HepG2 (cell line): ENCODE measurements at regions not wholly inside any gene's neighbourhood (a gene's known extent, or its start where the extent isn't known, plus 50 kb on each side); places are given as distances from the start of the nearest gene placed in this dataset.

Source experiments
- ATAC-seq: fragments of 200-7000 bp; cut with Tn5 transposase; 3 replicates; pipeline ENCODE4 v1.9.1; 2020; ENCODE audit warnings: mild to moderate bottlenecking, moderate library complexity
- BruUV-seq: library from RNA; stranded (reverse); fragments of 400-500 nt; replicated peaks from 2 replicates; lab custom pipeline; 2021; lab: Mats Ljungman, UMichigan
- CTCF ChIA-PET: fragments of 300-600 bp; formaldehyde crosslinking; extraction: SDS; loops from one replicate; lab custom pipeline; 2021; ENCODE audit warnings: low total read pairs, inconsistent platforms, low intra/inter-chr PET ratio; lab: Yijun Ruan, JAX
- POLR2A ChIA-PET: fragments of 350-600 bp; sonication (Branson Sonifier 250); formaldehyde crosslinking; loops from one replicate; lab custom pipeline; 2020; ENCODE audit warnings: antibody characterized with exemption, inconsistent platforms; lab: Yijun Ruan, JAX
- DNase-seq: peaks from one replicate; pipeline ENCODE4 v3.0.0-alpha.2; 2015; ENCODE audit warnings: low spot score
- FAIRE-seq: peaks from 3 replicates; lab custom pipeline; 2011; peaks lifted over from hg19 to GRCh38; lab: Jason Lieb, UNC
- H2AFZ ChIP-seq: one replicate; pipeline ENCODE4 v1.6.1; 2011; ENCODE audit warnings: low read length, inconsistent platforms
- H3K27ac ChIP-seq: fragments of 300-600 bp; 3 replicates; pipeline ENCODE4 v1.8.0; 2011; ENCODE audit warnings: mixed run types, mild to moderate bottlenecking, mixed read lengths, low read length, inconsistent platforms; ENCODE audit not compliant: insufficient read depth; ENCODE audit errors: extremely low read length
- H3K27me3 ChIP-seq, 2 experiments: fragments of 200-600 bp in 1 of 2; 2 replicates in 1 of 2; 3 replicates in 1 of 2; pipeline versions ENCODE4 v1.6.0 to v1.8.0; 2011; ENCODE audit warnings: low read length in 2 of 2, mild to moderate bottlenecking in 2 of 2, moderate library complexity in 2 of 2, inconsistent platforms in 1 of 2; ENCODE audit not compliant: insufficient read depth in 2 of 2, control insufficient read depth in 1 of 2
- H3K36me3 ChIP-seq, 2 experiments: fragments of 200-600 bp in 1 of 2; replicated peaks in 1 of 2; 2 replicates in 1 of 2; 3 replicates in 1 of 2; pipeline versions ENCODE4 v1.5.1 to v1.8.0; 2011; ENCODE audit warnings: low read length in 2 of 2, inconsistent platforms in 1 of 2; ENCODE audit not compliant: insufficient read depth in 2 of 2, control insufficient read depth in 1 of 2
- H3K4me1 ChIP-seq: 2 replicates; pipeline ENCODE4 v1.5.1; 2012; ENCODE audit warnings: low read length, inconsistent platforms; ENCODE audit not compliant: insufficient read depth
- H3K4me2 ChIP-seq: 2 replicates; pipeline ENCODE4 v1.6.0; 2011; ENCODE audit warnings: low read depth, low read length, inconsistent platforms
- H3K4me3 ChIP-seq, 3 experiments: fragments of 200-600 bp in 1 of 3; sonication (generic), shearing (Covaris generic) in 1 of 3; replicated peaks in 1 of 3; 2 replicates each; pipeline ENCODE4 v1.5.1; 2011 to 2016; ENCODE audit warnings: low read length in 3 of 3, inconsistent platforms in 2 of 3, low read depth in 2 of 3, mild to moderate bottlenecking in 2 of 3, control low read depth in 1 of 3, mixed read lengths in 1 of 3; ENCODE audit not compliant: insufficient read depth in 1 of 3
- H3K79me2 ChIP-seq: one replicate; pipeline ENCODE4 v1.6.1; 2011; ENCODE audit warnings: low read length, inconsistent platforms; ENCODE audit not compliant: insufficient read depth
- H3K9ac ChIP-seq: 2 replicates; pipeline ENCODE4 v1.6.0; 2011; ENCODE audit warnings: mild to moderate bottlenecking, low read depth, low read length, inconsistent platforms; ENCODE audit not compliant: insufficient read depth
- H3K9me3 ChIP-seq: 2 replicates; pipeline ENCODE4 v1.5.1; 2012; ENCODE audit warnings: mild to moderate bottlenecking, low read length
- H4K20me1 ChIP-seq: 2 replicates; pipeline ENCODE4 v1.6.0; 2011; ENCODE audit warnings: inconsistent platforms, mild to moderate bottlenecking, low read length, moderate library complexity; ENCODE audit not compliant: insufficient read depth
- JARID2 ChIP-seq: sonication (generic); formaldehyde crosslinking; IDR thresholded peaks from 2 replicates; pipeline ENCODE4 v1.8.1; 2023; ENCODE audit warnings: missing genetic modification reagents, inconsistent platforms; ENCODE audit not compliant: insufficient replicate concordance
- MEIS2 ChIP-seq: sonication (generic); formaldehyde crosslinking; IDR thresholded peaks from 2 replicates; pipeline ENCODE4 v1.9.0; 2021; ENCODE audit warnings: mild to moderate bottlenecking, missing genetic modification reagents
- RBM39 ChIP-seq: fragments of 200-400 bp; formaldehyde crosslinking; IDR thresholded peaks from one replicate; pipeline ENCODE4 v1.6.1; 2018; ENCODE audit warnings: antibody characterized with exemption, mild to moderate bottlenecking, low read depth, low read length; ENCODE audit not compliant: poor library complexity, severe bottlenecking
- SMC3 ChIP-seq: IDR thresholded peaks from 2 replicates; pipeline ENCODE4 v1.6.1; 2011; ENCODE audit warnings: low read length, improper control_type of control experiment
- ZFP1 ChIP-seq: IDR thresholded peaks from 2 replicates; pipeline ENCODE4 v1.6.1; 2016
- ZNF251 ChIP-seq: sonication (generic); formaldehyde crosslinking; IDR thresholded peaks from 2 replicates; pipeline ENCODE4 v1.9.0; 2021; ENCODE audit warnings: mild to moderate bottlenecking, missing genetic modification reagents
- ZNF33A ChIP-seq: sonication (generic); formaldehyde crosslinking; IDR thresholded peaks from 2 replicates; pipeline ENCODE4 v1.5.1; 2020; ENCODE audit warnings: missing genetic modification reagents, mild to moderate bottlenecking, moderate library complexity, borderline replicate concordance
- ZNF34 ChIP-seq: sonication (generic); formaldehyde crosslinking; IDR thresholded peaks from 2 replicates; pipeline ENCODE4 v1.4.0; 2020; ENCODE audit warnings: mild to moderate bottlenecking, missing genetic modification reagents, borderline replicate concordance
- ZNF354B ChIP-seq: sonication (generic); formaldehyde crosslinking; IDR thresholded peaks from 2 replicates; pipeline ENCODE4 v1.8.0; 2022; ENCODE audit warnings: mild to moderate bottlenecking, missing genetic modification reagents
- WGBS: methylation state at CpG from one replicate; pipeline ENCODE4 v1.1.6; 2017; ENCODE audit warnings: low lambda C conversion rate; 5-methylcytosine and 5-hydroxymethylcytosine counted together
- in situ Hi-C: cut with HindIII; loops from 2 replicates; pipeline ENCODE4 v1.10.0; 2017; ENCODE audit warnings: low pct_unique_long_range_greater_than_20kb; ENCODE audit not compliant: extremely low pct_ligation_motif_present
- intact Hi-C: fragments of 100-400 bp; cut with micrococcal nuclease; formaldehyde crosslinking; loops from one replicate; pipeline ENCODE4 v1.10.0; 2022; ENCODE audit not compliant: unreplicated experiment
- TF ChIP-seq, protein P1 (sequence below): sonication (generic); formaldehyde crosslinking; IDR thresholded peaks from 2 replicates; pipeline ENCODE4 v1.9.0; 2021; ENCODE audit warnings: missing genetic modification reagents, borderline replicate concordance
- TF ChIP-seq, protein P2 (sequence below): sonication (generic); formaldehyde crosslinking; IDR thresholded peaks from 2 replicates; pipeline ENCODE4 v1.4.0; 2020; ENCODE audit warnings: missing genetic modification reagents
- TF ChIP-seq, protein P3 (sequence below): sonication (generic); formaldehyde crosslinking; IDR thresholded peaks from 2 replicates; pipeline ENCODE4 v1.5.0; 2020; ENCODE audit warnings: mild to moderate bottlenecking, missing genetic modification reagents
- TF ChIP-seq, protein P4 (sequence below): sonication (generic); formaldehyde crosslinking; IDR thresholded peaks from 2 replicates; pipeline ENCODE4 v1.5.1; 2020; ENCODE audit warnings: mild to moderate bottlenecking, missing genetic modification reagents, borderline replicate concordance
- TF ChIP-seq, protein P5 (sequence below): sonication (generic); formaldehyde crosslinking; IDR thresholded peaks from 2 replicates; pipeline ENCODE4 v1.4.0; 2020; ENCODE audit warnings: missing genetic modification reagents, borderline replicate concordance

DNA sequence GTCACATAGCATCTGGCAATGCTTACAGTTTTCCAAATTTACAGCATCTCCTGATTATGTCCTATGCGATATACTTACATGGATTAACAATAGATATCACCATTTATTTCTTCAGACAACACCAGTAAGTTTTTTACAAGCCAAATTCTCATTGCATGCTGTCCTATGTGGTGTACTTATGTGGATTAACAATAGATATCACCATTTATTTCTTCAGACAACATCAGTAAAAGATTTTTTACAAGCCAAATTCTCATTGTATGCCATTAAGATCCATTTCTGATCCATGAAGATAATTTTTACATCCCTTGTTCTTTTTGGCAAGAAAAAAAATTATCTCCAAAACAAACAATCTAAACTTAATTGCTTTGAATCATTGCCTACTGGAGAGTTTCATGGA is 340.9 kb downstream of the KCNN2 start (continued):
- TF ChIP-seq ZFP1 (no peak), ZNF354B (no peak)
- TF ChIP-seq, protein P1, sequence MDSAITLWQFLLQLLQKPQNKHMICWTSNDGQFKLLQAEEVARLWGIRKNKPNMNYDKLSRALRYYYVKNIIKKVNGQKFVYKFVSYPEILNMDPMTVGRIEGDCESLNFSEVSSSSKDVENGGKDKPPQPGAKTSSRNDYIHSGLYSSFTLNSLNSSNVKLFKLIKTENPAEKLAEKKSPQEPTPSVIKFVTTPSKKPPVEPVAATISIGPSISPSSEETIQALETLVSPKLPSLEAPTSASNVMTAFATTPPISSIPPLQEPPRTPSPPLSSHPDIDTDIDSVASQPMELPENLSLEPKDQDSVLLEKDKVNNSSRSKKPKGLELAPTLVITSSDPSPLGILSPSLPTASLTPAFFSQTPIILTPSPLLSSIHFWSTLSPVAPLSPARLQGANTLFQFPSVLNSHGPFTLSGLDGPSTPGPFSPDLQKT (CRISPR knock-in tag) = no peak

DNA sequence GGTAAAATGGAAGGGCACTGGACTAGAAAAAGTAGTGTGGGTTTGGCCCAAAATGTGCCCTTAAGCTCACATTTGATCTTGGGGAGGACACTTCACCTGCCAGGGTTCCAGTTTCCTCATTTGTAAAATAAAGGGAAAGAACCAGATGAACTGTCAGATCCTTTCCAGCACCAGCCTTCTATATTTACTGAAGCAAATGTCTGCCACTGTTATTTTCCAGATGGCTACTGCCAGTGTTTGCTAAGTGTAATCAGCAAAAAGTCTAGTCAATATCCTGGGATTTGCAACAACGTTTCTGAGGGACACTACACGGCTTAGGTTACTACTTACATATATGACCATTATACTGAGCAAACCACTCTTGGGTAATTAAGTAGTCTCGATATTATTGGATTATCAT is 340.3 kb downstream of the KCNN2 start:
- H3K27me3 ChIP-seq = no peaks in the 10 kb centered on the region
- peaks cover 41% of the 10 kb centered on the region for H3K9me3 ChIP-seq
- no peaks in the 10 kb centered on the region for H3K79me2 ChIP-seq
- H3K4me2 ChIP-seq = no peak overlapping the region
- no peak overlapping the region for H3K9ac ChIP-seq
- H2AFZ ChIP-seq = no peak overlapping the region
- DNase-seq = no peak
- H3K27ac ChIP-seq = no peak overlapping the region
- intact Hi-C loops = no loop called here
- no peaks in the 10 kb centered on the region for H4K20me1 ChIP-seq
- no peaks in the 10 kb centered on the region for H3K36me3 ChIP-seq
- no peaks in the 10 kb centered on the region for H3K4me1 ChIP-seq
- no peak for FAIRE-seq
- WGBS = 2% methylated on average over 3 of the region's 3 CpGs
- in situ Hi-C loops = no loop called here
- H3K4me3 ChIP-seq = no peak overlapping the region
- POLR2A ChIA-PET = no interaction called here
- ATAC-seq = no peak
- CTCF ChIA-PET = no interaction called here
- BruUV-seq = no TSS peak
- TF ChIP-seq, protein P2, sequence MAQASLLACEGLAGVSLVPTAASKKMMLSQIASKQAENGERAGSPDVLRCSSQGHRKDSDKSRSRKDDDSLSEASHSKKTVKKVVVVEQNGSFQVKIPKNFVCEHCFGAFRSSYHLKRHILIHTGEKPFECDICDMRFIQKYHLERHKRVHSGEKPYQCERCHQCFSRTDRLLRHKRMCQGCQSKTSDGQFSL (CRISPR knock-in tag) = no peak
- TF ChIP-seq RBM39 (no peak), MEIS2 (no peak), ZNF34 (CRISPR knock-in tag) (no peak), ZNF251 (CRISPR knock-in tag) (no peak), SMC3 (no peak), JARID2 (CRISPR knock-in tag) (no peak), ZNF33A (CRISPR knock-in tag) (no peak)
- TF ChIP-seq, protein P3, sequence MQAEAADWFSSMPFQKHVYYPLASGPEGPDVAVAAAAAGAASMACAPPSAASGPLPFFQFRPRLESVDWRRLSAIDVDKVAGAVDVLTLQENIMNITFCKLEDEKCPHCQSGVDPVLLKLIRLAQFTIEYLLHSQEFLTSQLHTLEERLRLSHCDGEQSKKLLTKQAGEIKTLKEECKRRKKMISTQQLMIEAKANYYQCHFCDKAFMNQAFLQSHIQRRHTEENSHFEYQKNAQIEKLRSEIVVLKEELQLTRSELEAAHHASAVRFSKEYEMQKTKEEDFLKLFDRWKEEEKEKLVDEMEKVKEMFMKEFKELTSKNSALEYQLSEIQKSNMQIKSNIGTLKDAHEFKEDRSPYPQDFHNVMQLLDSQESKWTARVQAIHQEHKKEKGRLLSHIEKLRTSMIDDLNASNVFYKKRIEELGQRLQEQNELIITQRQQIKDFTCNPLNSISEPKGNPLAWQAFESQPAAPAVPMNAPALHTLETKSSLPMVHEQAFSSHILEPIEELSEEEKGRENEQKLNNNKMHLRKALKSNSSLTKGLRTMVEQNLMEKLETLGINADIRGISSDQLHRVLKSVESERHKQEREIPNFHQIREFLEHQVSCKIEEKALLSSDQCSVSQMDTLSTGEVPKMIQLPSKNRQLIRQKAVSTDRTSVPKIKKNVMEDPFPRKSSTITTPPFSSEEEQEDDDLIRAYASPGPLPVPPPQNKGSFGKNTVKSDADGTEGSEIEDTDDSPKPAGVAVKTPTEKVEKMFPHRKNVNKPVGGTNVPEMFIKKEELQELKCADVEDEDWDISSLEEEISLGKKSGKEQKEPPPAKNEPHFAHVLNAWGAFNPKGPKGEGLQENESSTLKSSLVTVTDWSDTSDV = no peak
- TF ChIP-seq, protein P4, sequence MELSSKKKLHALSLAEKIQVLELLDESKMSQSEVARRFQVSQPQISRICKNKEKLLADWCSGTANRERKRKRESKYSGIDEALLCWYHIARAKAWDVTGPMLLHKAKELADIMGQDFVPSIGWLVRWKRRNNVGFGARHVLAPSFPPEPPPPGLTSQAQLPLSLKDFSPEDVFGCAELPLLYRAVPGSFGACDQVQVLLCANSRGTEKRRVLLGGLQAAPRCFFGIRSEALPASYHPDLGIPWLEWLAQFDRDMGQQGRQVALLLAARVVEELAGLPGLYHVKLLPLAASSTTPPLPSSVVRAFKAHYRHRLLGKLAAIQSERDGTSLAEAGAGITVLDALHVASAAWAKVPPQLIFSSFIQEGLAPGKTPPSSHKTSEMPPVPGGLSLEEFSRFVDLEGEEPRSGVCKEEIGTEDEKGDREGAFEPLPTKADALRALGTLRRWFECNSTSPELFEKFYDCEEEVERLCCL = no peak
- TF ChIP-seq, protein P5, sequence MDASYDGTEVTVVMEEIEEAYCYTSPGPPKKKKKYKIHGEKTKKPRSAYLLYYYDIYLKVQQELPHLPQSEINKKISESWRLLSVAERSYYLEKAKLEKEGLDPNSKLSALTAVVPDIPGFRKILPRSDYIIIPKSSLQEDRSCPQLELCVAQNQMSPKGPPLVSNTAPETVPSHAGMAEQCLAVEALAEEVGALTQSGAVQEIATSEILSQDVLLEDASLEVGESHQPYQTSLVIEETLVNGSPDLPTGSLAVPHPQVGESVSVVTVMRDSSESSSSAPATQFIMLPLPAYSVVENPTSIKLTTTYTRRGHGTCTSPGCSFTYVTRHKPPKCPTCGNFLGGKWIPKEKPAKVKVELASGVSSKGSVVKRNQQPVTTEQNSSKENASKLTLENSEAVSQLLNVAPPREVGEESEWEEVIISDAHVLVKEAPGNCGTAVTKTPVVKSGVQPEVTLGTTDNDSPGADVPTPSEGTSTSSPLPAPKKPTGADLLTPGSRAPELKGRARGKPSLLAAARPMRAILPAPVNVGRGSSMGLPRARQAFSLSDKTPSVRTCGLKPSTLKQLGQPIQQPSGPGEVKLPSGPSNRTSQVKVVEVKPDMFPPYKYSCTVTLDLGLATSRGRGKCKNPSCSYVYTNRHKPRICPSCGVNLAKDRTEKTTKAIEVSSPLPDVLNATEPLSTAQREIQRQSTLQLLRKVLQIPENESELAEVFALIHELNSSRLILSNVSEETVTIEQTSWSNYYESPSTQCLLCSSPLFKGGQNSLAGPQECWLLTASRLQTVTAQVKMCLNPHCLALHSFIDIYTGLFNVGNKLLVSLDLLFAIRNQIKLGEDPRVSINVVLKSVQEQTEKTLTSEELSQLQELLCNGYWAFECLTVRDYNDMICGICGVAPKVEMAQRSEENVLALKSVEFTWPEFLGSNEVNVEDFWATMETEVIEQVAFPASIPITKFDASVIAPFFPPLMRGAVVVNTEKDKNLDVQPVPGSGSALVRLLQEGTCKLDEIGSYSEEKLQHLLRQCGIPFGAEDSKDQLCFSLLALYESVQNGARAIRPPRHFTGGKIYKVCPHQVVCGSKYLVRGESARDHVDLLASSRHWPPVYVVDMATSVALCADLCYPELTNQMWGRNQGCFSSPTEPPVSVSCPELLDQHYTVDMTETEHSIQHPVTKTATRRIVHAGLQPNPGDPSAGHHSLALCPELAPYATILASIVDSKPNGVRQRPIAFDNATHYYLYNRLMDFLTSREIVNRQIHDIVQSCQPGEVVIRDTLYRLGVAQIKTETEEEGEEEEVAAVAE (CRISPR knock-in tag) = no peak
